Tibial nerve (tissue), 4 donors: ENCODE measurements at regions not wholly inside any gene's neighbourhood (a gene's known extent, or its start where the extent isn't known, plus 50 kb on each side); places are given as distances from the start of the nearest gene placed in this dataset.

Experiments used
- CTCF ChIP-seq, 5 experiments: fragments of 200-600 bp in 3 of 5; fragments of 450-650 bp in 2 of 5; sonication (generic) in 3 of 5; IDR thresholded peaks; one replicate each; pipeline ENCODE4 v1.5.1; 2016 to 2019; ENCODE audit warnings: antibody characterized with exemption in 5 of 5, mild to moderate bottlenecking in 3 of 5, moderate library complexity in 2 of 5
- EP300 ChIP-seq, 2 donors: sonication (generic); formaldehyde crosslinking; IDR thresholded peaks; one replicate each; pipeline ENCODE4 v1.6.1; 2017; ENCODE audit warnings: antibody characterized with exemption in 2 of 2, mild to moderate bottlenecking in 1 of 2
- POLR2A ChIP-seq, 2 donors: fragments of 450-650 bp; IDR thresholded peaks; one replicate each; pipeline ENCODE4 v1.6.1; 2017; ENCODE audit warnings: antibody characterized with exemption in 2 of 2, mild to moderate bottlenecking in 2 of 2, moderate library complexity in 2 of 2

DNA sequence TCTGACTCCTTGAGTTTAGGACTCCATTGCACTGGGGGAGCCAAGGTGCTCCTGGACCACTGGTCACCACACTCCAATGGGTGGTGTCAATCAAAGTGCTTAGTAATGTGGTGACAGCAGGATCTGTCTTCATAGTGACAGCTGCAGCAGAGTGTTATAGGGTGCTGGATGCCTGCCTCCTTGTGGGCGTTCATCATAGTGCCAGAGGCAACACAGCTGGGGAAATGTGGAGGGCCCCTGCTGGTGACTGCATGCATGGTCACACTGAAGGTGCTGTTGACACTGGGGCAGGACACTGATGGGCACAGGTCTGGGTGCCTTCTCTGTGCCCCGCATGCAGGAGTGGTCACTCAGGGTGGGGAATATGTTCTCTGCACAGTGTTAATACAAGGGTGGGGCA lies 177.5 kb upstream of the CDH8 start:
- TF ChIP-seq POLR2A (IDR thresholded peaks at IDR 0.05), result no peak
- TF ChIP-seq CTCF (IDR thresholded peaks at IDR 0.05), result no peak
- TF ChIP-seq EP300 (IDR thresholded peaks at IDR 0.05), result no peak
